AG04450 (cell line): ENCODE measurements at regions not wholly inside any gene's neighbourhood (a gene's known extent, or its start where the extent isn't known, plus 50 kb on each side); places are given as distances from the start of the nearest gene placed in this dataset.

Experiments used
- CTCF ChIA-PET: fragments of 300-600, 350-600 bp; formaldehyde crosslinking; extraction: SDS; loops from one replicate; lab custom pipeline; 2022; ENCODE audit warnings: antibody characterized with exemption, inconsistent platforms; lab: Charles Lee
- POLR2A ChIA-PET: fragments of 350-600 bp; formaldehyde crosslinking; extraction: SDS; loops from one replicate; lab custom pipeline; 2021; ENCODE audit warnings: antibody characterized with exemption, inconsistent platforms; lab: Yijun Ruan, JAX
- DNase-seq: peaks from one replicate; pipeline ENCODE4 v3.0.0-alpha.2; 2011; ENCODE audit warnings: low read depth, low spot score
- H3K27ac ChIP-seq: one replicate; pipeline ENCODE4 v1.5.1; 2012; ENCODE audit warnings: low read depth, low read length, control low read depth
- H3K27me3 ChIP-seq: one replicate; pipeline ENCODE4 v1.6.0; 2012; ENCODE audit warnings: low read length; ENCODE audit not compliant: control insufficient read depth, insufficient read depth
- H3K4me3 ChIP-seq: 2 replicates; pipeline ENCODE4 v1.5.1; 2011; ENCODE audit warnings: mild to moderate bottlenecking, low read depth, low read length, control low read depth
- H3K9me3 ChIP-seq: 2 replicates; pipeline ENCODE4 v1.5.1; 2012; ENCODE audit warnings: low read length; ENCODE audit not compliant: control insufficient read depth, insufficient read depth
- CTCF ChIP-seq: IDR thresholded peaks from 2 replicates; pipeline ENCODE4 v1.5.1; 2011; ENCODE audit warnings: low read depth, low read length, control low read depth, inconsistent platforms

- no peaks in the 10 kb centered on the region for H3K27me3 ChIP-seq
- H3K4me3 ChIP-seq: no peak overlapping the region
- H3K9me3 ChIP-seq: no peaks in the 10 kb centered on the region
- ChIA-PET POLR2A (no interaction called here), CTCF (no interaction called here)
- no peak overlapping the region for H3K27ac ChIP-seq
- TF ChIP-seq CTCF: no peak
- no peak for DNase-seq
Measured at GRCh38 chr5:125633523-125633922, 789.7 kb upstream of the GRAMD2B start.

- H3K27ac ChIP-seq: no peak overlapping the region
- CTCF ChIA-PET: no interaction called here
- no peak for DNase-seq
- H3K27me3 ChIP-seq: no peaks in the 10 kb centered on the region
- POLR2A ChIA-PET: no interaction called here
- no peak for TF ChIP-seq CTCF
- H3K4me3 ChIP-seq: no peak overlapping the region
- no peaks in the 10 kb centered on the region for H3K9me3 ChIP-seq
Measured at GRCh38 chr5:125634216-125634835, 788.9 kb upstream of the GRAMD2B start.

GRCh38 chr5:125639858-125640257 lies 783.4 kb upstream of the GRAMD2B start:
- DNase-seq: no peak
- no peak overlapping the region for H3K4me3 ChIP-seq
- no peak overlapping the region for H3K27ac ChIP-seq
- TF ChIP-seq CTCF: no peak
- no peaks in the 10 kb centered on the region for H3K9me3 ChIP-seq
- POLR2A ChIA-PET: no interaction called here
- CTCF ChIA-PET: no interaction called here
- no peaks in the 10 kb centered on the region for H3K27me3 ChIP-seq

DNA sequence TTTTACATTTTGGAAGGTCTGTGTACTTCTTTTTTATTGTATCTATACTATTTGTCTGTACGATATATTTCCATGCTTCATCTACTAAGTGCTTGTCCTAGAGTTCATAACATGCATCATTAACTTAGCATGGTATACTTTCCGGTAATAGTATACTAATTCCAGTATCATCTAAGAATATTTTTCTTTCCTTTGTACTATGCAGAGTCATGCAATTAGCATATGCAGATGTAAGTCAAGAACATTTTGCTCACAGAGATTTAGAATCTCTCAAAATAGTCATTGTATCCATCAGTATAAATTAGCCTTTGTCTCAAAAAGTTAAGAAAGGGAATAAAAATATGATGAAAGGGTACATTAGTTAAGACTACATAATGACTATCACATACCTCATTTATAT lies 770.4 kb upstream of the GRAMD2B start:
- Histone ChIP-seq H3K4me3 (no peak overlapping the region), H3K27ac (no peak overlapping the region), H3K9me3 (no peaks in the 10 kb centered on the region), H3K27me3 (no peaks in the 10 kb centered on the region)
- CTCF ChIA-PET: no interaction called here
- TF ChIP-seq CTCF: no peak
- POLR2A ChIA-PET: no interaction called here
- DNase-seq: no peak

- no peaks in the 10 kb centered on the region for H3K27me3 ChIP-seq
- DNase-seq: no peak
- ChIA-PET POLR2A (no interaction called here), CTCF (no interaction called here)
- no peaks in the 10 kb centered on the region for H3K9me3 ChIP-seq
- TF ChIP-seq CTCF: no peak
- no peak overlapping the region for H3K27ac ChIP-seq
- H3K4me3 ChIP-seq: no peak overlapping the region
Measured at GRCh38 chr5:125654392-125654791, 768.8 kb upstream of the GRAMD2B start.
